Loucy (cell line): ENCODE measurements at regions not wholly inside any gene's neighbourhood (a gene's known extent, or its start where the extent isn't known, plus 50 kb on each side); places are given as distances from the start of the nearest gene placed in this dataset.

Source experiments
- H2AFZ ChIP-seq: fragments of 200-600 bp; sonication (generic); 2 replicates; pipeline ENCODE4 v1.6.0; 2016; ENCODE audit warnings: antibody characterized with exemption, mild to moderate bottlenecking, low read length, moderate library complexity
- H3F3A ChIP-seq: fragments of 200-600 bp; 2 replicates; pipeline ENCODE4 v1.6.0; 2016; ENCODE audit warnings: antibody characterized with exemption, low read depth, mild to moderate bottlenecking
- H3K27me3 ChIP-seq: fragments of 200-600 bp; sonication (generic); 2 replicates; pipeline ENCODE4 v1.6.1; 2014; ENCODE audit warnings: low read length, mild to moderate bottlenecking; ENCODE audit not compliant: insufficient read depth, poor library complexity, severe bottlenecking
- H3K36me3 ChIP-seq: fragments of 200-600 bp; sonication (generic); 2 replicates; pipeline ENCODE4 v1.6.1; 2016; ENCODE audit warnings: low read length; ENCODE audit not compliant: insufficient read depth
- H3K4me1 ChIP-seq: fragments of 200-600 bp; sonication (generic); 2 replicates; pipeline ENCODE4 v1.5.1; 2014; ENCODE audit warnings: low read length, mild to moderate bottlenecking; ENCODE audit not compliant: insufficient read depth, poor library complexity, severe bottlenecking
- H3K4me2 ChIP-seq: fragments of 200-600 bp; sonication (generic); 2 replicates; pipeline ENCODE4 v1.6.0; 2014; ENCODE audit warnings: antibody characterized with exemption, low read length, low read depth, mild to moderate bottlenecking; ENCODE audit not compliant: poor library complexity, severe bottlenecking
- H3K4me3 ChIP-seq: fragments of 200-600 bp; sonication (generic); 2 replicates; pipeline ENCODE4 v1.5.1; 2014; ENCODE audit warnings: low read length, mild to moderate bottlenecking, mixed read lengths; ENCODE audit not compliant: poor library complexity, severe bottlenecking
- H3K79me2 ChIP-seq: fragments of 200-600 bp; sonication (generic); 2 replicates; pipeline ENCODE4 v1.6.1; 2014; ENCODE audit warnings: low read length; ENCODE audit not compliant: insufficient read depth
- H3K9ac ChIP-seq: fragments of 200-600 bp; sonication (generic); 2 replicates; pipeline ENCODE4 v1.6.0; 2014; ENCODE audit warnings: mild to moderate bottlenecking, low read depth, low read length, moderate library complexity; ENCODE audit not compliant: poor library complexity, severe bottlenecking
- H3K9me2 ChIP-seq: fragments of 200-600 bp; sonication (generic); replicated peaks from 2 replicates; pipeline ENCODE4 v1.6.1; 2016; ENCODE audit warnings: low read depth, low read length, mixed read lengths
- H3K9me3 ChIP-seq: fragments of 200-600 bp; sonication (generic); 2 replicates; pipeline ENCODE4 v1.6.1; 2014; ENCODE audit warnings: mild to moderate bottlenecking, antibody characterized with exemption, low read length, low read depth; ENCODE audit not compliant: insufficient read depth
- H4K20me1 ChIP-seq: fragments of 200-600 bp; sonication (generic); 2 replicates; pipeline ENCODE4 v1.6.0; 2014; ENCODE audit warnings: antibody characterized with exemption, low read length, mild to moderate bottlenecking; ENCODE audit not compliant: insufficient read depth, poor library complexity, severe bottlenecking
- EZH2phosphoT487 ChIP-seq: fragments of 200-600 bp; IDR thresholded peaks from 2 replicates; pipeline ENCODE4 v1.6.1; 2018; ENCODE audit warnings: antibody characterized with exemption, mild to moderate bottlenecking, moderate library complexity, borderline replicate concordance
- TF ChIP-seq, protein P1 (sequence below): fragments of 200-600 bp; sonication (generic); conservative IDR thresholded peaks from 2 replicates; pipeline ENCODE4 v1.5.1; 2014; ENCODE audit warnings: mild to moderate bottlenecking, antibody characterized with exemption, low read length

DNA sequence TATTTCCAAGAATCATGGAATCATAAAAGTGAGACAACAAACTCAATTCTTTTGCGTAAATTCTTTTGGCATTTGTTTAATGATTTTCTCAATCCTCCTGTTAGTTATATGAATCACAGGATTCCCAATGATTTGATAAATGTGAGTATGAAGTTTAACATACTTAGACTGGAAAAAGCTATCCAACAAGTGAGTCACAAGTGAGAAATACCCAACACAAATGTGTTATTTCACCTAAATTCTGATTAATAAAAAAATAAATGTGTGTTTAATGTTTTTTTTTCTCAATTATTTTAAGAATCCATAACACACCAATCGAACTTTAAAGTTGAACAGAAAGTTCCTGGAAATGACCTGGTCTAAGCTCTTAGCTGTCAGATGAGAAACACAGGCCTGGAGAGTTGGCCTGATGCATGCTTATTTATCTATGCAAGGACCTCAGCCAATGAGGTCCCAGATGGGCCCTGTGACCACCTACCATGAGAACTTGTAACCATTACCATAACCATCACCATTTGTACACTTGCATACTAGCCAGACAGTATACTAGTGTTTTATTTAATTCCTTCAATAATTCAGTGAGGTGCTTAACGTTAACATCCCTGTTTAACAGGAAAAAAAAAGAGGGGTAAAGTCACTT is 386.7 kb downstream of the SPRY1 start:
- Histone ChIP-seq H3K79me2 (no peaks in the 10 kb centered on the region), H3K36me3 (no peaks in the 10 kb centered on the region), H3F3A (no peaks in the 10 kb centered on the region), H3K4me3 (no peak overlapping the region), H3K9me3 (no peaks in the 10 kb centered on the region), H3K9me2 (no peaks in the 10 kb centered on the region), H2AFZ (no peak overlapping the region), H3K9ac (no peak overlapping the region), H3K4me1 (no peaks in the 10 kb centered on the region), H4K20me1 (no peaks in the 10 kb centered on the region), H3K4me2 (no peak overlapping the region), H3K27me3 (no peaks in the 10 kb centered on the region)
- TF ChIP-seq, protein P1, sequence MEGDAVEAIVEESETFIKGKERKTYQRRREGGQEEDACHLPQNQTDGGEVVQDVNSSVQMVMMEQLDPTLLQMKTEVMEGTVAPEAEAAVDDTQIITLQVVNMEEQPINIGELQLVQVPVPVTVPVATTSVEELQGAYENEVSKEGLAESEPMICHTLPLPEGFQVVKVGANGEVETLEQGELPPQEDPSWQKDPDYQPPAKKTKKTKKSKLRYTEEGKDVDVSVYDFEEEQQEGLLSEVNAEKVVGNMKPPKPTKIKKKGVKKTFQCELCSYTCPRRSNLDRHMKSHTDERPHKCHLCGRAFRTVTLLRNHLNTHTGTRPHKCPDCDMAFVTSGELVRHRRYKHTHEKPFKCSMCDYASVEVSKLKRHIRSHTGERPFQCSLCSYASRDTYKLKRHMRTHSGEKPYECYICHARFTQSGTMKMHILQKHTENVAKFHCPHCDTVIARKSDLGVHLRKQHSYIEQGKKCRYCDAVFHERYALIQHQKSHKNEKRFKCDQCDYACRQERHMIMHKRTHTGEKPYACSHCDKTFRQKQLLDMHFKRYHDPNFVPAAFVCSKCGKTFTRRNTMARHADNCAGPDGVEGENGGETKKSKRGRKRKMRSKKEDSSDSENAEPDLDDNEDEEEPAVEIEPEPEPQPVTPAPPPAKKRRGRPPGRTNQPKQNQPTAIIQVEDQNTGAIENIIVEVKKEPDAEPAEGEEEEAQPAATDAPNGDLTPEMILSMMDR = no peak
- TF ChIP-seq EZH2phosphoT487 = no peak

DNA sequence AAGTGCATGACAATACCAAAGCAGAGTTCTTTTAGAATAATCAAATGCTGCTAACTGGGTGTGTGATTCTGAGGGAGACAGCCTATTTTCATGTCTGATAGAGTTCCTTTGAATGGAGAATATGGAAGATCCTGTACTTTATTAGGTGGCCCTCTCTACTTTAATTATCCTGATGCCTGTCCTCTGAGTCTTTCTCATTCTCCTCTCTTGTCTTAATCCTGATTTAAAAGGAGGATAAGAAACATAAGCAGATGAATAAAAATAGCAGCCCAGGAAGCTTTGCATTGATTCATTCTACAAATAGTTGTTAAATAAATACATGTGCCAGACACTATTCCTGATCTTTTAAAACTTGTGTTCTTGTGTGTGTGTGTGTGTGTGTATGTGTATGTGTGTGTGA is 387.3 kb downstream of the SPRY1 start:
- TF ChIP-seq, protein P1 = no peak
- TF ChIP-seq EZH2phosphoT487 = no peak
- no peak overlapping the region for H3K4me3 ChIP-seq
- H3K27me3 ChIP-seq = no peaks in the 10 kb centered on the region
- no peaks in the 10 kb centered on the region for H3K79me2 ChIP-seq
- no peaks in the 10 kb centered on the region for H3K9me3 ChIP-seq
- H3K9ac ChIP-seq = no peak overlapping the region
- H3K4me1 ChIP-seq = no peaks in the 10 kb centered on the region
- H3K36me3 ChIP-seq = no peaks in the 10 kb centered on the region
- H3K9me2 ChIP-seq = no peaks in the 10 kb centered on the region
- H2AFZ ChIP-seq = no peak overlapping the region
- H3F3A ChIP-seq = no peaks in the 10 kb centered on the region
- no peak overlapping the region for H3K4me2 ChIP-seq
- no peaks in the 10 kb centered on the region for H4K20me1 ChIP-seq

- Histone ChIP-seq H3K4me2 (no peak overlapping the region), H3F3A (no peaks in the 10 kb centered on the region), H3K4me1 (no peaks in the 10 kb centered on the region), H3K9ac (no peak overlapping the region), H3K9me3 (no peaks in the 10 kb centered on the region), H3K27me3 (no peaks in the 10 kb centered on the region), H3K36me3 (no peaks in the 10 kb centered on the region), H4K20me1 (no peaks in the 10 kb centered on the region), H3K4me3 (no peak overlapping the region), H2AFZ (no peak overlapping the region), H3K79me2 (no peaks in the 10 kb centered on the region), H3K9me2 (no peaks in the 10 kb centered on the region)
- TF ChIP-seq, protein P1 = no peak
- no peak for TF ChIP-seq EZH2phosphoT487
Measured at GRCh38 chr4:123784626-123785025, 388.0 kb downstream of the SPRY1 start.
